PC-3 (cell line): ENCODE measurements at regions not wholly inside any gene's neighbourhood (a gene's known extent, or its start where the extent isn't known, plus 50 kb on each side); places are given as distances from the start of the nearest gene placed in this dataset.
"Not testable (repeated sequence)": the region's sequence is repeated elsewhere in the genome, so short reads cannot be mapped to it uniquely, and the experiment has no call there.

Experiments
- ATAC-seq: fragments of 200-7000 bp; cut with Tn5 transposase; 2 replicates; pipeline ENCODE4 v1.9.1; 2020; ENCODE audit warnings: mild to moderate bottlenecking, moderate library complexity
- BruUV-seq: library from RNA; stranded (reverse); fragments of 400-500 nt; replicated peaks from 2 replicates; lab custom pipeline; 2021; lab: Mats Ljungman, UMichigan
- CTCF ChIA-PET: fragments of 300-600 bp; sonication (Branson Sonifier 250); formaldehyde crosslinking; loops from one replicate; lab custom pipeline; 2022; ENCODE audit warnings: antibody characterized with exemption; lab: Charles Lee
- POLR2A ChIA-PET: fragments of 300-600 bp; sonication (Branson Sonifier 250); formaldehyde crosslinking; loops from one replicate; lab custom pipeline; 2022; ENCODE audit warnings: antibody characterized with exemption; ENCODE audit not compliant: unreplicated experiment; lab: Charles Lee
- DNase-seq: peaks from one replicate; pipeline ENCODE4 v3.0.0-alpha.2; 2015
- H2AFZ ChIP-seq: fragments of 300-600 bp; sonication (generic); 2 replicates; pipeline ENCODE4 v1.6.0; 2016; ENCODE audit warnings: antibody characterized with exemption, low read length
- H3F3A ChIP-seq: fragments of 300-600 bp; sonication (generic); one replicate; pipeline ENCODE4 v1.6.0; 2017; ENCODE audit warnings: antibody characterized with exemption, low read length, control low read depth, mild to moderate bottlenecking; ENCODE audit not compliant: unreplicated experiment
- H3K27ac ChIP-seq: fragments of 300-600 bp; sonication (generic); 2 replicates; pipeline ENCODE4 v1.5.1; 2016; ENCODE audit warnings: mild to moderate bottlenecking, low read length
- H3K27me3 ChIP-seq: fragments of 300-600 bp; sonication (generic); 2 replicates; pipeline ENCODE4 v1.6.1; 2016; ENCODE audit warnings: low read length, mixed read lengths
- H3K36me3 ChIP-seq: fragments of 300-600 bp; sonication (generic); 2 replicates; pipeline ENCODE4 v1.6.1; 2016; ENCODE audit warnings: low read depth, mixed run types, low read length, mixed read lengths
- H3K4me1 ChIP-seq: fragments of 300-600 bp; sonication (generic); 2 replicates; pipeline ENCODE4 v1.5.1; 2016; ENCODE audit warnings: low read length; ENCODE audit not compliant: insufficient read depth
- H3K4me2 ChIP-seq: fragments of 300-600 bp; sonication (generic); 2 replicates; pipeline ENCODE4 v1.6.0; 2016; ENCODE audit warnings: low read length
- H3K4me3 ChIP-seq: fragments of 300-600 bp; sonication (generic); 2 replicates; pipeline ENCODE4 v1.5.1; 2016; ENCODE audit warnings: mild to moderate bottlenecking, low read length, mixed read lengths
- H3K79me2 ChIP-seq: fragments of 300-600 bp; sonication (generic); 2 replicates; pipeline ENCODE4 v1.6.1; 2017; ENCODE audit warnings: low read length, mixed read lengths
- H3K9ac ChIP-seq: fragments of 300-600 bp; sonication (generic); 2 replicates; pipeline ENCODE4 v1.6.0; 2016; ENCODE audit warnings: mild to moderate bottlenecking, low read length
- H3K9me2 ChIP-seq: fragments of 300-600 bp; sonication (generic); replicated peaks from 2 replicates; pipeline ENCODE4 v1.6.1; 2016; ENCODE audit warnings: mixed run types, low read length, mixed read lengths
- H3K9me3 ChIP-seq: fragments of 300-600 bp; sonication (generic); 2 replicates; pipeline ENCODE4 v1.6.1; 2016; ENCODE audit warnings: low read length, mixed read lengths
- H4K20me1 ChIP-seq: fragments of 300-600 bp; sonication (generic); 2 replicates; pipeline ENCODE4 v1.6.1; 2016; ENCODE audit warnings: low read length, mixed read lengths
- EZH2 ChIP-seq: fragments of 300-600 bp; sonication (generic); IDR thresholded peaks from one replicate; pipeline ENCODE4 v1.6.1; 2017; ENCODE audit warnings: antibody characterized with exemption, mild to moderate bottlenecking, low read length; ENCODE audit not compliant: unreplicated experiment
- EZH2phosphoT487 ChIP-seq: fragments of 300-600 bp; sonication (generic); IDR thresholded peaks from 2 replicates; pipeline ENCODE4 v1.6.1; 2018; ENCODE audit warnings: mild to moderate bottlenecking, antibody characterized with exemption, low read length, borderline replicate concordance
- intact Hi-C: fragments of 100-400 bp; cut with micrococcal nuclease; formaldehyde crosslinking; loops from 2 replicates; pipeline ENCODE4 v1.9.0; 2023
- TF ChIP-seq, protein P1 (sequence below): fragments of 300-600 bp; sonication (generic); conservative IDR thresholded peaks from 2 replicates; pipeline ENCODE4 v1.5.1; 2017; ENCODE audit warnings: antibody characterized with exemption, low read depth, mild to moderate bottlenecking, low read length

- POLR2A ChIA-PET: no interaction called here
Observed at GRCh38 chr10:30197186-30197585, 137.8 kb upstream of the JCAD start.

DNA sequence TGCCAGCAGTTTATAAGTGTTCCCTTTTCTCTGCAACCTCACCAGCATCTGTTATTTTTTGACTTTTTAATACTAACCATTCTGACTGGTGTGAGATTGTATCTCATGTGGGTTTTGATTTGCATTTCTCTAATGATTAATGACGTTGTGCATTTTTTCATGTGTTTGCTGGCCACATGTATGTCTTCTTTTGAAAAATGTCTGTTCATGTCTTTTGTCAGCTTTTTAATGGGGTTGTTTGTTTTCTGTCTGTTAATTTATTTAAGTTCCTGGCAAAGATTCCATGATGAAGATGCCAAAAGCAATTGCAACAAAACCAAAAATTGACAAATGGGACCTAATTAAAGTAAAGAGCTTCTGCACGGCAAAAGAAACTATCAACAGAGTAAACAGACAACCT, 137.2 kb upstream of the JCAD start:
- H3K9me2 ChIP-seq, H4K20me1 ChIP-seq, H3K27ac ChIP-seq, H3F3A ChIP-seq, BruUV-seq, POLR2A ChIA-PET, intact Hi-C loops, CTCF ChIA-PET, H3K4me3 ChIP-seq, H3K9ac ChIP-seq, H2AFZ ChIP-seq, ATAC-seq, DNase-seq, H3K36me3 ChIP-seq, H3K9me3 ChIP-seq, H3K79me2 ChIP-seq, H3K27me3 ChIP-seq, H3K4me2 ChIP-seq: not testable (repeated sequence)
- peaks cover 11% of the 10 kb centered on the region for H3K4me1 ChIP-seq

More at GRCh38 chr10:30197186-30197585, 137.8 kb upstream of the JCAD start:
- Histone ChIP-seq H4K20me1 (no peaks in the 10 kb centered on the region), H3K36me3 (no peaks in the 10 kb centered on the region), H3K27me3 (no peaks in the 10 kb centered on the region), H3K4me3 (no peak overlapping the region), H3K9ac (no peak overlapping the region), H3K79me2 (no peaks in the 10 kb centered on the region), H2AFZ (no peak overlapping the region), H3K27ac (no peak overlapping the region), H3F3A (no peaks in the 10 kb centered on the region), H3K4me2 (no peak overlapping the region), H3K9me3 (no peaks in the 10 kb centered on the region), H3K9me2 (no peaks in the 10 kb centered on the region), H3K4me1 (peaks cover 11% of the 10 kb centered on the region)
- intact Hi-C loops: no loop called here
- no peak for ATAC-seq
- TF ChIP-seq EZH2phosphoT487: no peak
- TF ChIP-seq, protein P1, sequence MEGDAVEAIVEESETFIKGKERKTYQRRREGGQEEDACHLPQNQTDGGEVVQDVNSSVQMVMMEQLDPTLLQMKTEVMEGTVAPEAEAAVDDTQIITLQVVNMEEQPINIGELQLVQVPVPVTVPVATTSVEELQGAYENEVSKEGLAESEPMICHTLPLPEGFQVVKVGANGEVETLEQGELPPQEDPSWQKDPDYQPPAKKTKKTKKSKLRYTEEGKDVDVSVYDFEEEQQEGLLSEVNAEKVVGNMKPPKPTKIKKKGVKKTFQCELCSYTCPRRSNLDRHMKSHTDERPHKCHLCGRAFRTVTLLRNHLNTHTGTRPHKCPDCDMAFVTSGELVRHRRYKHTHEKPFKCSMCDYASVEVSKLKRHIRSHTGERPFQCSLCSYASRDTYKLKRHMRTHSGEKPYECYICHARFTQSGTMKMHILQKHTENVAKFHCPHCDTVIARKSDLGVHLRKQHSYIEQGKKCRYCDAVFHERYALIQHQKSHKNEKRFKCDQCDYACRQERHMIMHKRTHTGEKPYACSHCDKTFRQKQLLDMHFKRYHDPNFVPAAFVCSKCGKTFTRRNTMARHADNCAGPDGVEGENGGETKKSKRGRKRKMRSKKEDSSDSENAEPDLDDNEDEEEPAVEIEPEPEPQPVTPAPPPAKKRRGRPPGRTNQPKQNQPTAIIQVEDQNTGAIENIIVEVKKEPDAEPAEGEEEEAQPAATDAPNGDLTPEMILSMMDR: no peak
- TF ChIP-seq EZH2: no peak
- CTCF ChIA-PET: no interaction called here
- no peak for DNase-seq
- no TSS peak for BruUV-seq

DNA sequence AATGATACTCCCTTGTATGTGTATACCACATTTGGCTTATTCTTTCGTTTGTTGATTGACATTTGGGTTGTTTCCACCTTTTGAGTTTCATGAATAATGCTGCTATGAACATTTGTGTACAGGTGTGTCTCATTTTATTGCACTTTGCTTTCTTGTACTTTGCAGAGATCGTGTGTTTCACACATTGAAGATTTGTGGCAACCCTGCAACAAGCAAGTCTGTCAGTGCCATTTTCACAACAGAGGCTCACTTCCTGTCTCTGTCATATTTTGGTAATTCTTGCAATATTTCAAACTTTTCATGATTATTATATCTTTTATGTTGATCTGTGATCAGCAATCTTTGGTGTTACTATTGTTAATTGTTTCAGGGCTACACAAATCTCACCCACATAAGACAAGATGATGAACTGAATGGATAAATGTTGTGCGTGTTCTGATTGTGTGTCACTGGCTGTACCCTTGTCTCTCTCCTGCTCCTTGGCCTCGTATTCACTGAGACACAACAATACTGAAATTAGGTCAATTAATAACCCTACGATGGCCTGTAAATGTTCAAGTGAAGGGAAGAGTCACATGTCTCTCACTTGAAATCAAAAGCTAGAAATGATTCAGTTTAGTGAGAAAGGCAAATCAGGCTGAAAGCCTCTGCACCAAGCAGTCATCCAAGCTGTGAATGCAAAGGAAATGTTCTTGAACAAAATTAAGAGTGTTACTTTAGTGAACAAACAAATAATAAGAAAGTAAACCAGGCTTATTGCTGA, 133.6 kb upstream of the JCAD start:
- no peak for ATAC-seq
- DNase-seq: no peak
- Histone ChIP-seq H3F3A (no peaks in the 10 kb centered on the region), H4K20me1 (no peaks in the 10 kb centered on the region), H3K79me2 (no peaks in the 10 kb centered on the region), H3K4me3 (no peak overlapping the region), H3K36me3 (no peaks in the 10 kb centered on the region), H3K27ac (no peak overlapping the region), H3K4me1 (no peaks in the 10 kb centered on the region), H3K9me2 (no peaks in the 10 kb centered on the region), H2AFZ (no peak overlapping the region), H3K9ac (no peak overlapping the region), H3K4me2 (no peak overlapping the region), H3K27me3 (no peaks in the 10 kb centered on the region), H3K9me3 (no peaks in the 10 kb centered on the region)
- ChIA-PET CTCF (no interaction called here), POLR2A (no interaction called here)
- intact Hi-C loops: no loop called here
- BruUV-seq: no TSS peak
- TF ChIP-seq EZH2phosphoT487: no peak
- no peak for TF ChIP-seq EZH2
- TF ChIP-seq, protein P1: no peak
